GM23338 (cell line): ENCODE measurements at regions not wholly inside any gene's neighbourhood (a gene's known extent, or its start where the extent isn't known, plus 50 kb on each side); places are given as distances from the start of the nearest gene placed in this dataset.

Source experiments
- CTCF ChIP-seq, 2 experiments: fragments of 200-600 bp in 1 of 2; sonication (generic) in 1 of 2; conservative IDR thresholded peaks; 2 replicates each; pipeline versions ENCODE4 v1.5.1 to v1.6.1; 2016 to 2017; ENCODE audit warnings: antibody characterized with exemption in 2 of 2, low read depth in 2 of 2, mild to moderate bottlenecking in 2 of 2, moderate library complexity in 1 of 2
- EZH2 ChIP-seq: fragments of 200-600 bp; sonication (generic); IDR thresholded peaks from one replicate; pipeline ENCODE4 v1.8.0; 2017; ENCODE audit warnings: antibody characterized with exemption, mild to moderate bottlenecking, low read depth; ENCODE audit not compliant: unreplicated experiment
- REST ChIP-seq: IDR thresholded peaks from one replicate; pipeline ENCODE4 v1.6.1; 2018; ENCODE audit warnings: antibody characterized with exemption; ENCODE audit not compliant: unreplicated experiment

DNA sequence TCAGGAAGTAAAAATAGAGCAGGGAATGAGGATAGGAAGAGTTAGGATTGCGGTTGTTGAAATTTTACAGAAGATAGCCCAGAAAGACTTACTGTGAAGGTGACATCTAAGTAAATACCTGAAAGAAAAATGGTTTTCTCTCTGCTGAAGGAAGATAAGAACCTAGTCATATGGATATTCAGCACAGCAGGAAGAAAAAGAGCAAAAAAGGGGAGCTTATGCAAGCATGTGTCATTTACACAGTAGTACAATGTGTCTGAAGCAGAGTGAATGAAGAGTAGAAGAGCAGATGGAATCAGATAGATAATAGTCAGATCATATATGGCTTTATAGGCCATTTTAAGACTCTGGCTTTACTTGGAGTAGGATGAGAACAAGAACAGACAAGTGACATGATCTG lies 126.9 kb upstream of the TENT5D start:
- TF ChIP-seq CTCF (conservative IDR thresholded peaks at IDR 0.05; ENCODE audit: low read depth in 2 of 2) (no peak), REST (no peak), EZH2 (no peak)
